Mammary epithelial cell (primary cell): ENCODE measurements at regions not wholly inside any gene's neighbourhood (a gene's known extent, or its start where the extent isn't known, plus 50 kb on each side); places are given as distances from the start of the nearest gene placed in this dataset.

Source experiments
- CTCF ChIP-seq, 2 donors: IDR thresholded peaks in 1 of 2; conservative IDR thresholded peaks in 1 of 2; 2 replicates each; pipeline ENCODE4 v1.5.1; 2011 to 2012; ENCODE audit warnings: inconsistent platforms in 2 of 2, low read length in 2 of 2, mild to moderate bottlenecking in 2 of 2, control low read depth in 1 of 2, low read depth in 1 of 2; ENCODE audit not compliant: insufficient read depth in 1 of 2; ENCODE audit errors: extremely low read depth in 1 of 2
- EZH2 ChIP-seq: IDR thresholded peaks from 2 replicates; pipeline ENCODE4 v1.6.1; 2012; ENCODE audit warnings: low read length, inconsistent platforms, borderline replicate concordance

- TF ChIP-seq CTCF (conservative IDR thresholded peaks at IDR 0.05 in 1 of 2, IDR thresholded peaks at IDR 0.05 in 1 of 2; ENCODE audit: extremely low read depth in 1 of 2, insufficient read depth in 1 of 2, low read depth in 1 of 2, low read length in 2 of 2) (no peak), EZH2 (no peak)
Measured at GRCh38 chr2:146934921-146935320, 909.9 kb upstream of the ACVR2A start.
